ENCODE measurements at regions not wholly inside any gene's neighbourhood (a gene's known extent, or its start where the extent isn't known, plus 50 kb on each side); places are given as distances from the start of the nearest gene placed in this dataset.

DNA sequence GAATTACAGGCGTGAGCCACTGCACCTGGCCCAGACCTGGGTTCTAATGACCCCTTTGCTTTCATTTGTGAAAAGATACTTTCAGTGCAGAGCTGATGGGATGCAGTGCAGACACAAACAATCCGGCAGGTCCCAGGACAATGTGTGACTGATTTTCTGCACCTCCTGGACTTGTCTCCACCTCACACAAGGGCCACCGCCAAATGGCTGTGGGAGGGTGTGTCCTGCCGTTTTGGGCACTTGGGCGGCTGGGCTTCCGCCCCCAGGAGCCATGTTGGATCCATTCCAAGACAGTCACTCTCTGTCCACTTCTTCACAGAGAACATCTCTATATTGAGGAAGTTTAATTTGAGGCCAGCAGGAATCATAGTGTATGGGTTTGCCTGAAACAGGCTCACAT lies 112.3 kb upstream of the ZNF507 start:
- H2AFZ ChIP-seq (replicated peaks; ENCODE audit: low read length, poor library complexity), result no peak overlapping the region
- no peak overlapping the region for H3K27ac ChIP-seq (ENCODE audit: insufficient read depth, low read length)
- H4K20me1 ChIP-seq (ENCODE audit: insufficient read depth, low read length), result no peaks in the 10 kb centered on the region
- H3K36me3 ChIP-seq (ENCODE audit: control insufficient read depth, insufficient read depth, low read length), result no peaks in the 10 kb centered on the region
- dilution Hi-C loops (cut with HindIII; ENCODE audit: low sequenced_read_pairs, unreplicated experiment), result no loop called here
- no peak overlapping the region for H3K4ac ChIP-seq (ENCODE audit: low read depth, low read length)
- H3K9me1 ChIP-seq (ENCODE audit: insufficient read depth, low read length), result no peaks in the 10 kb centered on the region
- no peak for TF ChIP-seq CEBPB (IDR thresholded peaks at IDR 0.05; ENCODE audit: low read depth, low read length)
- TF ChIP-seq, protein P1, sequence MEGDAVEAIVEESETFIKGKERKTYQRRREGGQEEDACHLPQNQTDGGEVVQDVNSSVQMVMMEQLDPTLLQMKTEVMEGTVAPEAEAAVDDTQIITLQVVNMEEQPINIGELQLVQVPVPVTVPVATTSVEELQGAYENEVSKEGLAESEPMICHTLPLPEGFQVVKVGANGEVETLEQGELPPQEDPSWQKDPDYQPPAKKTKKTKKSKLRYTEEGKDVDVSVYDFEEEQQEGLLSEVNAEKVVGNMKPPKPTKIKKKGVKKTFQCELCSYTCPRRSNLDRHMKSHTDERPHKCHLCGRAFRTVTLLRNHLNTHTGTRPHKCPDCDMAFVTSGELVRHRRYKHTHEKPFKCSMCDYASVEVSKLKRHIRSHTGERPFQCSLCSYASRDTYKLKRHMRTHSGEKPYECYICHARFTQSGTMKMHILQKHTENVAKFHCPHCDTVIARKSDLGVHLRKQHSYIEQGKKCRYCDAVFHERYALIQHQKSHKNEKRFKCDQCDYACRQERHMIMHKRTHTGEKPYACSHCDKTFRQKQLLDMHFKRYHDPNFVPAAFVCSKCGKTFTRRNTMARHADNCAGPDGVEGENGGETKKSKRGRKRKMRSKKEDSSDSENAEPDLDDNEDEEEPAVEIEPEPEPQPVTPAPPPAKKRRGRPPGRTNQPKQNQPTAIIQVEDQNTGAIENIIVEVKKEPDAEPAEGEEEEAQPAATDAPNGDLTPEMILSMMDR (conservative IDR thresholded peaks at IDR 0.05; ENCODE audit: low read depth, low read length), result no peak
- TF ChIP-seq RCOR1 (IDR thresholded peaks at IDR 0.05; ENCODE audit: insufficient replicate concordance, low read length), result no peak
- TF ChIP-seq, protein P2, sequence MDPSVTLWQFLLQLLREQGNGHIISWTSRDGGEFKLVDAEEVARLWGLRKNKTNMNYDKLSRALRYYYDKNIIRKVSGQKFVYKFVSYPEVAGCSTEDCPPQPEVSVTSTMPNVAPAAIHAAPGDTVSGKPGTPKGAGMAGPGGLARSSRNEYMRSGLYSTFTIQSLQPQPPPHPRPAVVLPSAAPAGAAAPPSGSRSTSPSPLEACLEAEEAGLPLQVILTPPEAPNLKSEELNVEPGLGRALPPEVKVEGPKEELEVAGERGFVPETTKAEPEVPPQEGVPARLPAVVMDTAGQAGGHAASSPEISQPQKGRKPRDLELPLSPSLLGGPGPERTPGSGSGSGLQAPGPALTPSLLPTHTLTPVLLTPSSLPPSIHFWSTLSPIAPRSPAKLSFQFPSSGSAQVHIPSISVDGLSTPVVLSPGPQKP (IDR thresholded peaks at IDR 0.05; ENCODE audit: borderline replicate concordance, low read depth, low read length), result no peak
- TF ChIP-seq RFX5 (IDR thresholded peaks at IDR 0.05; ENCODE audit: low read depth, low read length), result no peak
- TF ChIP-seq MAFK (IDR thresholded peaks at IDR 0.05; ENCODE audit: low read depth, low read length), result no peak
- TF ChIP-seq CHD1 (IDR thresholded peaks at IDR 0.05; ENCODE audit: low read depth, low read length), result no peak
- TF ChIP-seq POLR2A (IDR thresholded peaks at IDR 0.05; ENCODE audit: low read depth, low read length), result no peak
- no peak for TF ChIP-seq MXI1 (IDR thresholded peaks at IDR 0.05; ENCODE audit: borderline replicate concordance, low read depth, low read length)
- TF ChIP-seq, protein P3, sequence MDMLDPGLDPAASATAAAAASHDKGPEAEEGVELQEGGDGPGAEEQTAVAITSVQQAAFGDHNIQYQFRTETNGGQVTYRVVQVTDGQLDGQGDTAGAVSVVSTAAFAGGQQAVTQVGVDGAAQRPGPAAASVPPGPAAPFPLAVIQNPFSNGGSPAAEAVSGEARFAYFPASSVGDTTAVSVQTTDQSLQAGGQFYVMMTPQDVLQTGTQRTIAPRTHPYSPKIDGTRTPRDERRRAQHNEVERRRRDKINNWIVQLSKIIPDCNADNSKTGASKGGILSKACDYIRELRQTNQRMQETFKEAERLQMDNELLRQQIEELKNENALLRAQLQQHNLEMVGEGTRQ (IDR thresholded peaks at IDR 0.05; ENCODE audit: low read depth, low read length), result no peak
- no peak for TF ChIP-seq NFE2L2 (IDR thresholded peaks at IDR 0.05; ENCODE audit: low read depth, low read length)
- TF ChIP-seq FOS (IDR thresholded peaks at IDR 0.05; ENCODE audit: low read depth, low read length), result no peak
- no peak for TF ChIP-seq BHLHE40 (IDR thresholded peaks at IDR 0.05; ENCODE audit: low read depth, low read length)
- no peak for TF ChIP-seq SMC3 (IDR thresholded peaks at IDR 0.05; ENCODE audit: low read depth, low read length)
- intact Hi-C loops (cut with micrococcal nuclease), result no loop called here
- no peak overlapping the region for H3K9ac ChIP-seq (ENCODE audit: low read depth, low read length)
- H3K4me3 ChIP-seq (ENCODE audit: insufficient read depth, low read depth, low read length), result no peak overlapping the region
- H3K4me1 ChIP-seq (ENCODE audit: control insufficient read depth, insufficient read depth, low read length), result no peaks in the 10 kb centered on the region
- in situ Hi-C loops (cut with MboI; ENCODE audit: low sequenced_read_pairs), result loop anchor here (25.0 kb wide), 1 partner anchor 1171 kb away; no protein-coding TSS in a partner anchor
- H3K18ac ChIP-seq (ENCODE audit: low read depth, low read length), result no peak overlapping the region
- no peak overlapping the region for H3K4me2 ChIP-seq (ENCODE audit: low read depth, low read length)
- no peaks in the 10 kb centered on the region for H3K79me1 ChIP-seq (ENCODE audit: low read depth in 1 of 2, low read length in 2 of 2)
- H2BK120ac ChIP-seq (ENCODE audit: low read depth, low read length), result no peak overlapping the region
- ATAC-seq (ENCODE audit: low read depth) (no peak), DNase-seq (no peak)
- no peak overlapping the region for H4K91ac ChIP-seq (ENCODE audit: insufficient read depth, low read depth, low read length)
- no peaks in the 10 kb centered on the region for H3K9me3 ChIP-seq (ENCODE audit: control insufficient read depth, insufficient read depth, low read length)
- H3K23ac ChIP-seq (ENCODE audit: low read depth, low read length), result no peak overlapping the region
- H3K27me3 ChIP-seq (ENCODE audit: control insufficient read depth, insufficient read depth, low read length), result no peaks in the 10 kb centered on the region
- H2BK15ac ChIP-seq (ENCODE audit: low read depth, low read length), result no peak overlapping the region
- H2AK5ac ChIP-seq (ENCODE audit: low read depth, low read length), result no peak overlapping the region
- CTCF ChIA-PET, result no interaction called here
- H4K8ac ChIP-seq (ENCODE audit: low read depth in 2 of 2, low read length in 2 of 2), result no peak overlapping the region
- no peak overlapping the region for H4K5ac ChIP-seq (ENCODE audit: low read depth, low read length)
- H2AK9ac ChIP-seq (replicated peaks; ENCODE audit: low read depth, low read length, poor library complexity), result no peak overlapping the region
- POLR2A ChIA-PET (ENCODE audit: unreplicated experiment), result no interaction called here
- BruUV-seq (replicated peaks), result no TSS peak
- WGBS, 2 experiments (ENCODE audit: extremely low coverage in 2 of 2, insufficient read length in 1 of 2), result no CpG with 5 or more reads among the region's 6 CpGs
- H2BK5ac ChIP-seq (ENCODE audit: low read depth, low read length, poor library complexity, severe bottlenecking), result no peak overlapping the region
- no peak overlapping the region for H3K14ac ChIP-seq (replicated peaks; ENCODE audit: low read depth, low read length)
- H3K56ac ChIP-seq (ENCODE audit: extremely low read depth, insufficient read depth, low read length), result no peak overlapping the region
- no peak overlapping the region for H2BK20ac ChIP-seq (ENCODE audit: low read depth, low read length)

Data from IMR-90 (cell line).